ENCODE measurements at regions not wholly inside any gene's neighbourhood (a gene's known extent, or its start where the extent isn't known, plus 50 kb on each side); places are given as distances from the start of the nearest gene placed in this dataset.
"Not testable (repeated sequence)": the region's sequence is repeated elsewhere in the genome, so short reads cannot be mapped to it uniquely, and the experiment has no call there.

DNA sequence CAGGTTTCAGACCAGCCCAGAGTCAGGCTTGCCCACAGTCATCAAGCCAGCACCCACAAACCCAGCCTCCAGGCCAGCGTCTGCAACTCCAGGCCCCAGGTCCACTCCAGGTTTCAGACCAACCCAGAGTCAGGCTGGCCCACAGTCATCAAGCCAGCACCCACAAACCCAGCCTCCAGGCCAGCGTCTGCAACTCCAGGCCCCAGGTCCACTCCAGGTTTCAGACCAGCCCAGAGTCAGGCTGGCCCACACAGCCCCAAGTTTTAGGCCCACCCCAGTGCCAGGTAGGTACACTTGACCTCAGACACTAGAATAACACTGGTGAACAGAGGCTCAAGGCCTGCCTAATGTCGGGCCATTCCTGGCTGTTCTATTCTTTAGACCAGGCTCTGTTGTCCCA lies 1877.0 kb downstream of the PCDH9 start:
- not testable (repeated sequence) for TF ChIP-seq CTCF (IDR thresholded peaks at IDR 0.05); ZFX (IDR thresholded peaks at IDR 0.05; ENCODE audit: borderline replicate concordance)

All from 22Rv1 (cell line).